GM18867 (cell line): ENCODE measurements at regions not wholly inside any gene's neighbourhood (a gene's known extent, or its start where the extent isn't known, plus 50 kb on each side); places are given as distances from the start of the nearest gene placed in this dataset.
"Not testable (repeated sequence)": the region's sequence is repeated elsewhere in the genome, so short reads cannot be mapped to it uniquely, and the experiment has no call there.

Source experiments
- ATAC-seq: cut with Tn5 transposase; IDR thresholded peaks from one replicate; pipeline ENCODE4 v1.9.1; 2021; ENCODE audit warnings: mild to moderate bottlenecking, moderate library complexity; ENCODE audit not compliant: unreplicated experiment

DNA sequence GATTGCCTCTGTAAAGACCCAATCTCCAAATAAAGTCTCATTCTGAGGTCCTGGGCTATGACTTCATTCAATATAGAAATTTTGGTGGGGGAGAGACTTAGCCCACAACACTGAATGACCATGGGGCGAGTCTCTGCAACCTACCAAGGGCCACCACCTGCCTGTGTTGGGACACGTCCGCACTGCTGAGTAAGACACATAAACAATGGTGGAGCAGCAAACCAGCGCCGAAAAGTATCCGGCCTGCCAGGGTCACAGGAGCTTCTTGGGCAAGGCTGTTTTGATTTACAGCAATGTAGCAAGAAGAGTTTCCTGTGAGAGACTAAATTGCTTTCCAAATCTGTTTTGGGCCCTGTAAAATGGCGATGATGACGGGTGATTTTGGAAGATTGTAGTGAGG, 122.3 kb downstream of the SHANK2 start:
- no peak for ATAC-seq

GRCh38 chr11:71129624-71130023, 122.8 kb downstream of the SHANK2 start:
- no peak for ATAC-seq

- ATAC-seq: no peak
Observed at GRCh38 chr11:71127806-71128205, 124.6 kb downstream of the SHANK2 start.

DNA sequence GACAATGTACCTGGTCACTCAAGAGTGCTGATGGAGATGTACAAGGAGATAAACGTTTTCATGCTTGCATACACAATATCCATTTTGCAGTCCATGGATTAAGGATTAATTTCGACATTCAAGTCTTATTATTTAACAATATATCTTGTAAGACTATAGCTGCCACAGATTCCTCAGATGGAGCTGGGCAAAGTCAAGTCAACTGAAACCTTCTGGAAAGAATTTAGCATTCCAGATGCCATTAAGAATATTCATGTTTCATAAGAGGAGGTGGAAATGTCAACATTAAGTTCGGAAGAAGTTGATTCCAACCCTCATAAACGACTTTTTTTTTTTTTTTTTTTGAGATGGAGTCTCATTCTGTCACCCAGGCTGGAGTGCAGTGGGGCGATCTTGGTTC, 126.0 kb downstream of the SHANK2 start:
- not testable (repeated sequence) for ATAC-seq

DNA sequence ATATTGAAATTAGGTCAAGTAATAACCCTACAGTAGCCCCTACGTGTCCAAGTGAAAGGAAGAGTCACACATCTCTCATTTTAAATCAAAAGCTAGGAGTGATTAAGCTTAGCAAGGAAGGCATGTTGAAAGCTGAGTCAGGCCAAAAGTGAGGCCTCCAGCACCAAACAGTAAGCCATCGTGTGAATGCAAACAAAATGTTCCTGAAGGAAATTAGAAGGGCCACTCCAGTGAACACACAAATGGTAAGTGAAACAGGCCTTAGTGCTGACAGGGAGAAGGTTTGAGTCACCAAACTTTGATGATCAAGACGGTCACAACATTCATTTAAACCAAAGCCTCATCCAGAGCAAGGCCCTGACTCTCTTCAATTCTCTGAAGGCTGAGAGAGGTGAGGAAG, 127.2 kb downstream of the SHANK2 start:
- ATAC-seq: no peak

- no peak for ATAC-seq
Observed at GRCh38 chr11:71124127-71124526, 128.2 kb downstream of the SHANK2 start.

- no peak for ATAC-seq
Observed at GRCh38 chr11:71120471-71120896, 131.9 kb downstream of the SHANK2 start.

DNA sequence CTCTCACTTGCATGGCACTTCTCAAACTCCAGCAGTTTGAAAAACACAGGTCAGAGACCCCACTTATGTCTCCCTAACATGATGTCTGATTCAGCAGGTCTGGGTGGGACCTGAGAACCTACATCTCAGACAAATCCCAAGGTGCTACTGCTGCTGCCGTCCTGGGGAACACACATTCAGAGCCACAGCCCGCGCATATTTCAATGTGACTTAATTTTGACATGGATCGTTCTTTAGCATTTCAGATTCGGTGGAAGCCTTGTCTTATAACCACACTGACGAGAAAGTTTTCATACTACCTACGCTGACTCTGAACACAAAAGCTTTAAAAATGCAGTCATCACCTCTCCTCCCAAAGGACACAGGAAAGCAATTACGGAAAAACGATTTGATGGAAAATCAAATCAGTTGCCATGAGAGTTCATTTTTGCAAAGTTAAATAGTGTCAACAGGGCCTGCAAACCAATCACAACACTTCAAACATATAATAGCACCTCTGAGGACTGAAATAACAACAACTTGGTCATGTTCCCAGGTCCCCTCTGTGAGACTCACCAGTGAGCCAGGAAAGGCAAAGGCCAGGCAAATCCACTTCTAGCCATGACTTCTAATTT, 132.6 kb downstream of the SHANK2 start:
- ATAC-seq: no peak

GRCh38 chr11:71118671-71119250, 133.6 kb downstream of the SHANK2 start:
- ATAC-seq: no peak

GRCh38 chr11:71117311-71117710, 135.1 kb downstream of the SHANK2 start:
- no peak for ATAC-seq

- no peak for ATAC-seq
Observed at GRCh38 chr11:71116693-71117040, 135.7 kb downstream of the SHANK2 start.

DNA sequence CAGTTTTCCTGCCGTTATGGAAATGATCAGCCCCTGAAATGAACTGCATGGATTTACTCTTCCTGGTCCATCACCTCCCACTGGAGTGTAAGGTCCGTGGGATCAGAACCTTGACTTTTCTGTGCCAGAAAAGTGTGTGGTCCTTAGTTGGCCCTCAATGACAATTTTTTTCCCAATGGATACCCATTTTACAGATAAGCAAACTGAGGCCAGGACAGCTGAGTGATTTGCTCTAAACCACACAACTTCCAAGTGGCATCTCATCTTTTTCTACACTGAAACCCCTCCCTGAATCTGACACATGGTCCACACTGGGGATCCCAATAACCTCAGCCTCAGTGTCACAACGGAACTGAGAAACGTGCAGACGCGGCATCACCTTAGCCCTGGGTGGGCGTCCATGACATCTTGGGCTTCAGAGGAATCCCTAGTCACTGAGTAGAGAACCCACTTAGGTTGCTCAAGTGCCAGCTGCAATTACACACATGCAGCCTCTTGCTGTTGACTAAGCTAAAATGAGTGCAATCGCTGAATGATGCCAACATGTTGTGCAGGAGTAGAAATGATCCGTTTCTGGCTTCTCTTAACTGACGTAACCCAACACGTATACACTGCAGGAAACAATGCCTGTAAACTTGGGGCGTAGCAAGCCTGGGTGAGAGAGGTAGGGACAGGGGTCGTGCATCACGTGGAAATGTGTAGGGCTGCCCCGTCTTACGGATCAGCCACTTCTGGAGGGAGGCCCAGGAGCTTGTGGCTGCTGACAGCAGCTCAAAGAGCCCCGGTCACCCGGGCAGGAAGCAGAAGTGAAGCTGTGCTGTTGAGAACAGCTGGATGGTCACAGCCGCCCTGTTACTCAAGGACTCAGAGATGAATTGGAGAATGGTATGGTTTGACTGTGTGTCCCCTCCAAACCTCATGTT, 136.3 kb downstream of the SHANK2 start:
- ATAC-seq: no peak

GRCh38 chr11:71114124-71114851, 138.1 kb downstream of the SHANK2 start:
- ATAC-seq: peak; percentile 46

DNA sequence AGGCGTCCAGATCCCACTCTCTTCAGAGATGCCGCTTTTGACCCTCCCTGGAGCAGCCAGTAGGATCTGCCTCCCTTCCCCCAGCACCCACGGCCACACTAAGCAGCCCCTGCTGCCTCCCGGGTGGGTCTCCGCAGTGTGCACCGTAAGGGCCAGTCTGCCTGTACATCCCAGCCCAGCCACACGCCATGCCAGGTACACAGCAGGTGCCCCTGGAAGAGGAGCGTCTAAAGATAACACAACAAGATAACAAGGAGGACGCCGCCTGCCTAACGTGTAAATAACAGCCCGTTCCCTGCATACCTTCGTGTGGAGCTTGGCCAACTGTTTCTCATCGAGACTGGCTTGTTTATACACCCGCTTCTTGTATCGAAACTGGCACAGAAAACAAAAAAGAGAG, 139.4 kb downstream of the SHANK2 start:
- ATAC-seq: no peak

- ATAC-seq: no peak
Observed at GRCh38 chr11:71112454-71112853, 139.9 kb downstream of the SHANK2 start.

GRCh38 chr11:71109586-71109985, 142.8 kb downstream of the SHANK2 start:
- ATAC-seq: no peak

GRCh38 chr11:71109186-71109585, 143.2 kb downstream of the SHANK2 start:
- ATAC-seq: no peak

DNA sequence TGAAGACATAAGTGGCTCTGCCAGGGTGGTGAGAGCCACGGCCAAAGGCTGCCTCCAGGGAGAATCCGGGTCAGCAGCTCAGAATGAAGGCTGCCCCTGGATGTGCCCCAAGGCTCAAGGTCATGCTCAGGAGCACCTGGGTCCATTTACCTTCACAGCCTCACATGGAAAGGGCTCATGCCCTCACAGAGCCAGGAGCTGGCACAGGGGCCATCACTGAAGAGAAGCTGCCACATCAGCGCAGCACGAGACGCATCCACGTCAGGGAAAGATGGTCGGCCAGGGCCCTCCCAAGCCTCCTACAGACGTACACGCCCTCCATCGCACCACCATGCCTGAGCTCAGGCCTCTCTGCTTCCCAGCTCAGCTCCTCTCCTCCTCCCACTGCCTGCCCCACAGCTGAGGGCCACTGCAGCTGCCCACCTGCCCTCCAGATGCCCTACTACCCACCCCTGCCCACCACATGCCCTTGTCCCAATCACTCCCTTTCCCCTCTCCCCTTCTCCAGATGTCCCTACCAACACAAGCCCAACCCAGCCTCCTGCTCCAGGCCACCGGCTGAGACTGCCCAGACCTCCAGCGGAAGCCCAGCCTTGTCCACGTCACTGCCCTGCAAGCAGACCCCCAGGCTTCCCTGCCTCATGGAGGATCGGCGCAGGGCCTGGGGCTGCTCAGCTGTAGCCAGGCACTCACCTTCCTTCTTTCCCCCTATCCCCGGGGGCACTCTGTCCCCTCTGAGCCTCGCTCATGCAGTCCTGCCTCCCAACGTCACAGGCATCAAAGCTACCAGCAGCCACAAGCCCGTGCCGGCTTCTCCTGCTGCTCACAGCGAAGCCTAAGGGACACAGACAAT, 144.1 kb downstream of the SHANK2 start:
- no peak for ATAC-seq

DNA sequence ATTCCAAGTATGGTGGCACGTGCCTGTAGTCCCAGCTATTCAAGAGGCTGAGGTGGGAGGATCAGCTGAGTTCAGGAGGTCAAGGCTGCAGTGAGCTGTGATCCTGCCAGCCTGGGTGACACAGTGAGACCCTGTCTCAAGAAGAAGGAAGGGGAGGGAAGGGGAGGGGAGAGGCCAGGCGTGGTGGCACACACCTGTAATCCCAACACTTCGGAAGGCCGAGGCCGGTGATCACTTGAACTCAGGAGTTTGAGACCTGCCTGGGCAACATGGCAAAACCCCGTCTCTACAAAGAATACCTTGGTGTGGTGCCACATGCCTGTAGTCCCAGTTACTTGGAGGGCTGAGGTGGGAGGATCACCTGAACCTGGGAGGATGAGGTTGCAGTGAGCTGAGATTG, 145.7 kb downstream of the SHANK2 start:
- no peak for ATAC-seq

DNA sequence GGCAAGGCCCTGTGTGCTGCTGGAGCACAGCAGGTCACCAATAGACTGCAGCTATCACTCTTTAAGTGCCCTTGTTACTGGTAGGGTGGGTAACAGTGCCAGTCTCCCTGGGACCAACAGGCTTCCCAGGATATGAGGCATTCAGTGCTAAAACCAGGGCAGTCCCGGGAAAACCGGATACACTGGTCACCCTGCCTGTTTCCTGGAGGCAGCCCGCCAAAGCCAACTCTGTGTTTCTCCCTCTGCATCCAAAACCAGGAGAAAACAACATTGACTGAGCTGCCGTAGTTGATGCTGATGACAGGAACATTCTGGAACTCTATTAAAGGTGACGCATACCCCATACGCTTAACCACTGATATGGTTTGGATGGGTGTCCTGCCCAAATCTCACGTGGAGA, 149.1 kb downstream of the SHANK2 start:
- no peak for ATAC-seq
